Mesothelial cell of epicardium (in vitro differentiated cells): ENCODE measurements at regions not wholly inside any gene's neighbourhood (a gene's known extent, or its start where the extent isn't known, plus 50 kb on each side); places are given as distances from the start of the nearest gene placed in this dataset.

ENCODE experiments used
- DNase-seq, 2 experiments: peaks; one replicate each; pipeline ENCODE4 v3.0.0; 2021; ENCODE audit warnings: low spot score in 2 of 2; ENCODE audit not compliant: unreplicated experiment in 2 of 2
- H3K27ac Mint-ChIP-seq: 2 replicates; pipeline ENCODE4 v1.8.0; 2021; ENCODE audit warnings: mixed read lengths
- H3K27me3 Mint-ChIP-seq: 2 replicates; pipeline ENCODE4 v1.8.0; 2021; ENCODE audit warnings: low read depth, mixed read lengths
- H3K36me3 Mint-ChIP-seq: 2 replicates; pipeline ENCODE4 v1.8.0; 2021; ENCODE audit warnings: mixed read lengths
- H3K4me1 Mint-ChIP-seq: 2 replicates; pipeline ENCODE4 v1.8.0; 2021; ENCODE audit warnings: mixed read lengths
- H3K4me3 Mint-ChIP-seq: 2 replicates; pipeline ENCODE4 v1.8.0; 2021; ENCODE audit warnings: mild to moderate bottlenecking, moderate library complexity, mixed read lengths
- H3K9me3 Mint-ChIP-seq: 2 replicates; pipeline ENCODE4 v1.8.0; 2021; ENCODE audit warnings: mixed read lengths
- TF ChIP-seq, protein P1 (sequence below): fragments of 200-600 bp; sonication (generic); IDR thresholded peaks from one replicate; pipeline ENCODE4 v1.5.0; 2021; ENCODE audit warnings: antibody characterized with exemption; ENCODE audit not compliant: unreplicated experiment

DNA sequence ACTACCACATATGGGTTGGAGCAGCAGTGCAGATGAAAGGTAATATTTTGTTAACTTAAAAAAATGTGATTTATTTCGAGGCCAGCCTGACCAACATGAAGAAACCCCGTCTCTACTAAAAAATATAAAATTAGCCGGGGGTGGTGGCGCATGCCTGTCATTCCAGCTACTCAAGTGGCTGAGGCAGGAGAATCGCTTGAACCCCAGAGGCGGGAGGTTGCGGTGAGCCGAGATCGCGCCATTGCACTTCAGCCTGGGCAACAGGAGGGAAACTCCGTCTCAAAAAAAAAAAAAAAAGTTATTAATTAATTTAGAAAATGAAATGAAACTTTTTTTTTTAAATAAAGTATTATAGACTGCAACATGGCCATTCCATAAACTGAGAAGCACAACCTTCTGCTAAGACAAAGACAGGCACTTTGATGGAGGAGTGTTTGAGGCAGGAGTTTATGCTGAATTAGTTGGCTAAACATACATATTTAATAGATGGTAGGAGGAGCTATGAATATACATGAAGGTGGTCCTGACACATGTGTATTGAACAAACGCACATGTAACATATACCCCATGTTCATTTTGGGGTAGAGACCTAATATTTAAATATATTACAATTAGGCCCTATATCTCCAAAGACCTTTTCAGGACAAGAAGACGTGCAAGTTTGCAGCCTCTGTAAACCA lies 1485.3 kb upstream of the MIR17HG start:
- DNase-seq: no peak
- no peaks in the 10 kb centered on the region for H3K36me3 Mint-ChIP-seq
- peaks cover 3% of the 10 kb centered on the region for H3K4me1 Mint-ChIP-seq
- H3K9me3 Mint-ChIP-seq: peaks cover under 1% of the 10 kb centered on the region
- H3K27me3 Mint-ChIP-seq: no peaks in the 10 kb centered on the region
- no peak overlapping the region for H3K4me3 Mint-ChIP-seq
- TF ChIP-seq, protein P1, sequence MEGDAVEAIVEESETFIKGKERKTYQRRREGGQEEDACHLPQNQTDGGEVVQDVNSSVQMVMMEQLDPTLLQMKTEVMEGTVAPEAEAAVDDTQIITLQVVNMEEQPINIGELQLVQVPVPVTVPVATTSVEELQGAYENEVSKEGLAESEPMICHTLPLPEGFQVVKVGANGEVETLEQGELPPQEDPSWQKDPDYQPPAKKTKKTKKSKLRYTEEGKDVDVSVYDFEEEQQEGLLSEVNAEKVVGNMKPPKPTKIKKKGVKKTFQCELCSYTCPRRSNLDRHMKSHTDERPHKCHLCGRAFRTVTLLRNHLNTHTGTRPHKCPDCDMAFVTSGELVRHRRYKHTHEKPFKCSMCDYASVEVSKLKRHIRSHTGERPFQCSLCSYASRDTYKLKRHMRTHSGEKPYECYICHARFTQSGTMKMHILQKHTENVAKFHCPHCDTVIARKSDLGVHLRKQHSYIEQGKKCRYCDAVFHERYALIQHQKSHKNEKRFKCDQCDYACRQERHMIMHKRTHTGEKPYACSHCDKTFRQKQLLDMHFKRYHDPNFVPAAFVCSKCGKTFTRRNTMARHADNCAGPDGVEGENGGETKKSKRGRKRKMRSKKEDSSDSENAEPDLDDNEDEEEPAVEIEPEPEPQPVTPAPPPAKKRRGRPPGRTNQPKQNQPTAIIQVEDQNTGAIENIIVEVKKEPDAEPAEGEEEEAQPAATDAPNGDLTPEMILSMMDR: no peak
- no peak overlapping the region for H3K27ac Mint-ChIP-seq

DNA sequence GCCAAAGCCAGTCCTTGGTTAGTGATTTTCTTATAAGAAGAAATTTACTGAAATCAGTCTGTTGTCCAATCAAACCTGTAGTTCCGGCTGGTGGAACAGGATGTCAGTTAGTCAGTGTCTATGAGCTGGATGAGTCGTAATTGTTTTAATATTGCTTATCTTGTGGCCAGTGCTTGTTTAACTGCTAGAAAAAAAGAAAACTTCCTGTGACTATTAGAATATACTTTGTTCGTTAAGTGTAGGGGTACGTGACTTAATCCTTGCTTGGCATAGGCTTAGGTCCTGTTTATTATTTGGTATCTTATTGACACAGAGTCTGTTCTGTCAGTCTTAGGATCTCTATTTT lies 1484.8 kb upstream of the MIR17HG start:
- Mint-ChIP-seq H3K4me3 (no peak overlapping the region), H3K36me3 (no peaks in the 10 kb centered on the region), H3K4me1 (peaks cover 3% of the 10 kb centered on the region), H3K27me3 (no peaks in the 10 kb centered on the region), H3K9me3 (peaks cover 6% of the 10 kb centered on the region), H3K27ac (no peak overlapping the region)
- no peak for DNase-seq
- TF ChIP-seq, protein P1: no peak

DNA sequence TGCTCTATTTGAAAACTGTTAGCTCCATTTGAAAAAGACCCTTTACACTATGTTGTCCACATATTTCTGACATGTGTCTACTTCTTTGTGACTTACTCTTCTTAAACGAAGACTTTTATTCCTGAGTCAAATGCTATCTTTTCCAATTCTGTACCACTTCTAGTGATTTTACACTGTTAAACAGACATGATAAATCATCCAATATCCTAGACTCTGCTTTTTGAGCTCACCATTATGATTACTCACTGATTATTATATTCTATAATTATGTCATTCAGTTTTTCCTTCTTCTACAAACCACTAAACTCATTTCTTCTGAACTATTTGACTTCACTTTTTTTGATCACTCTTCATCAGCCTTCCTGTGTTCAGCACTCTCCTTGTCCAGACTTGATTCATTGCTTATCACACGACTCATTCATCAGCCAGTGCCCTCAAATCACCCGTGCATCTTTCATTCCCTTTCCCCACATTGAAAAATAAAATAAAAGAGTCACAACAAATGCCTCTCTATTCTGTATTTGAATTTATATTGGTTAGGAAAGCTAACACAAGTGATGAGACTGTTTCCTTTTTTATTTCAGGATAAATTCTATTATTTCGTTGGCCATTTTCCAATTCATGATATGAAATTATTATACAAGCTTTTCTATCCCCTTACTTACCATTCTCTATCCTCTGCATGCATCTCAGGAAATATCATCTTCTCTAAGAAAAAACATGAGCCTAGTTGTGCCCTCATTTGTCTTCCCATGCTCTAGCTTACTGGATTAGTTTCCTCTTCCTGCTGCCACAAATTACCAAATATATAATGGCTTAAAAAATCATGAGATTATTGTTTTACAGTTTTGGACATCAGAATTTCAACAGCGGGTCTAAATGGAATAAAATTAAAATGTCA lies 1482.1 kb upstream of the MIR17HG start:
- no peak overlapping the region for H3K4me3 Mint-ChIP-seq
- H3K4me1 Mint-ChIP-seq: peaks cover 3% of the 10 kb centered on the region
- DNase-seq: no peak
- no peak overlapping the region for H3K27ac Mint-ChIP-seq
- no peaks in the 10 kb centered on the region for H3K27me3 Mint-ChIP-seq
- H3K36me3 Mint-ChIP-seq: no peaks in the 10 kb centered on the region
- TF ChIP-seq, protein P1: no peak
- peaks cover 6% of the 10 kb centered on the region for H3K9me3 Mint-ChIP-seq

DNA sequence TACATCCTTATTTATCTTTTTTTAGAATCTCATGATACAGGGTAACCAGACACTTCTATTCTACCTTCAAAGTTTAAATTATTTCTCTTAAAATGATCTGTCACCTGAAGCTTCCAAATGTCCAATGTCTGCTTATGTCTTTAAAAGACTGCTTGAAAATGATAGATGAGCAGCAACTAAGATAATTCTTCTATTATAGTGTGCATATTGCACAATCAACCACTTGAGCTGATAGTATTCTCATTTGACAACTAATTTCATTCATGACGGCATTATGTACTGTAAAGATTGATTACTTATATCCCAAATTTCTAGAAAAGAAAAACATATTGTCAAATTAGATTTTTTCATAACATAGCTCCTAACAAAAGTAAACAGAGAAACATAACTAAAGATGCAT lies 1478.2 kb upstream of the MIR17HG start:
- Mint-ChIP-seq H3K4me1 (no peaks in the 10 kb centered on the region), H3K9me3 (peaks cover 10% of the 10 kb centered on the region), H3K27ac (no peak overlapping the region), H3K36me3 (no peaks in the 10 kb centered on the region), H3K4me3 (no peak overlapping the region), H3K27me3 (no peaks in the 10 kb centered on the region)
- TF ChIP-seq, protein P1: no peak
- DNase-seq: no peak

DNA sequence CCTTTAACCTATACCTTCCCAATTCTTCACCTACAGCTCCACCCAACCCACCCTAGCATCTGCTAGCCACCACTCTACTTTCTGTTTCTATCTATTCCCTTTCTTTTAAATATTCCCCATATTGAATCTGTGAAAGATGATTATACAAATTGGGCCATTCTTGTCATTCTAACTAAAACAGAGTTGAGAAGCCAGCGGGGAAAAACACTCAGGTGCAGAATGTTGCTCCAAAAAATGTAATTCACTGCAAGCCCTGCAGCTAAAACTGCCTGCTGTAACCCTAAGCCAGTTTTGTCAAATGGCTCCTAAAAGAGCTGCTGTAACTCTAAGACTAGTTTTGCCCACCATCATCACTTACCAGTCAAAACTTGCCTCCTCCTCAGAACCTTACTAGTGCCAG lies 1468.6 kb upstream of the MIR17HG start:
- Mint-ChIP-seq H3K27ac (no peak overlapping the region), H3K4me1 (peaks cover 2% of the 10 kb centered on the region), H3K27me3 (no peaks in the 10 kb centered on the region), H3K9me3 (no peaks in the 10 kb centered on the region), H3K4me3 (no peak overlapping the region), H3K36me3 (no peaks in the 10 kb centered on the region)
- TF ChIP-seq, protein P1: no peak
- DNase-seq: no peak
